Muscle layer of duodenum (tissue), 2 donors: ENCODE measurements at regions not wholly inside any gene's neighbourhood (a gene's known extent, or its start where the extent isn't known, plus 50 kb on each side); places are given as distances from the start of the nearest gene placed in this dataset.

ENCODE experiments used
- H3K27ac ChIP-seq: one replicate; pipeline ENCODE4 v1.7.0; 2013; ENCODE audit warnings: mild to moderate bottlenecking, low read length
- H3K27me3 ChIP-seq: one replicate; pipeline ENCODE4 v1.7.0; 2013; ENCODE audit warnings: low read depth, mild to moderate bottlenecking, control low read depth, low read length
- H3K36me3 ChIP-seq, 2 donors: one replicate each; pipeline ENCODE4 v1.7.0; 2013; ENCODE audit warnings: low read length in 2 of 2, control low read depth in 1 of 2, mild to moderate bottlenecking in 1 of 2; ENCODE audit not compliant: insufficient read depth in 2 of 2, control insufficient read depth in 1 of 2
- H3K4me1 ChIP-seq, 2 donors: one replicate each; pipeline ENCODE4 v1.7.0; 2013; ENCODE audit warnings: low read length in 2 of 2, mild to moderate bottlenecking in 2 of 2, control low read depth in 1 of 2, moderate library complexity in 1 of 2; ENCODE audit not compliant: insufficient read depth in 2 of 2, control insufficient read depth in 1 of 2
- H3K4me3 ChIP-seq, 2 donors: one replicate each; pipeline ENCODE4 v1.7.0; 2013; ENCODE audit warnings: low read length in 2 of 2, low read depth in 1 of 2, mild to moderate bottlenecking in 1 of 2
- H3K9me3 ChIP-seq, 2 donors: one replicate each; pipeline ENCODE4 v1.7.0; 2013; ENCODE audit warnings: low read length in 2 of 2, control low read depth in 1 of 2, mild to moderate bottlenecking in 1 of 2; ENCODE audit not compliant: control insufficient read depth in 1 of 2
- donor health status: healthy.

GRCh38 chr1:87208080-87208479 is 120.6 kb upstream of the LMO4 start:
- no peak overlapping the region for H3K4me3 ChIP-seq
- no peaks in the 10 kb centered on the region for H3K4me1 ChIP-seq
- no peaks in the 10 kb centered on the region for H3K27me3 ChIP-seq
- H3K9me3 ChIP-seq, result no peaks in the 10 kb centered on the region
- no peaks in the 10 kb centered on the region for H3K36me3 ChIP-seq
- no peak overlapping the region for H3K27ac ChIP-seq

- Histone ChIP-seq H3K9me3 (no peaks in the 10 kb centered on the region), H3K36me3 (no peaks in the 10 kb centered on the region)
Observed at GRCh38 chr1:87208931-87209330, 119.7 kb upstream of the LMO4 start.

GRCh38 chr1:87210151-87210550 is 118.5 kb upstream of the LMO4 start:
- Histone ChIP-seq H3K27me3 (no peaks in the 10 kb centered on the region), H3K9me3 (peaks cover 0 to 4% of the 10 kb centered on the region in 2 donors), H3K36me3 (no peaks in the 10 kb centered on the region), H3K4me1 (no peaks in the 10 kb centered on the region), H3K27ac (no peak overlapping the region), H3K4me3 (no peak overlapping the region)

More at GRCh38 chr1:87208931-87209330, 119.7 kb upstream of the LMO4 start:
- no peak overlapping the region for H3K4me3 ChIP-seq
- H3K27me3 ChIP-seq, result no peaks in the 10 kb centered on the region
- H3K27ac ChIP-seq, result no peak overlapping the region
- no peaks in the 10 kb centered on the region for H3K4me1 ChIP-seq

GRCh38 chr1:87212431-87213134 is 116.1 kb upstream of the LMO4 start:
- Histone ChIP-seq H3K27ac (no peak overlapping the region), H3K27me3 (no peaks in the 10 kb centered on the region)

GRCh38 chr1:87213135-87213515 is 115.6 kb upstream of the LMO4 start:
- no peaks in the 10 kb centered on the region for H3K4me1 ChIP-seq
- H3K9me3 ChIP-seq, result peaks cover 0 to 13% of the 10 kb centered on the region in 2 donors
- no peaks in the 10 kb centered on the region for H3K27me3 ChIP-seq
- no peak overlapping the region for H3K27ac ChIP-seq
- no peak overlapping the region for H3K4me3 ChIP-seq
- peaks cover 0 to 4% of the 10 kb centered on the region in 2 donors for H3K36me3 ChIP-seq

More at GRCh38 chr1:87212431-87213134, 116.1 kb upstream of the LMO4 start:
- Histone ChIP-seq H3K4me1 (no peaks in the 10 kb centered on the region), H3K36me3 (peaks cover 0 to 4% of the 10 kb centered on the region in 2 donors), H3K9me3 (peaks cover 0 to 13% of the 10 kb centered on the region in 2 donors), H3K4me3 (no peak overlapping the region)

- no peak overlapping the region for H3K27ac ChIP-seq
- H3K36me3 ChIP-seq, result peaks cover 0 to 4% of the 10 kb centered on the region in 2 donors
- H3K4me3 ChIP-seq, result no peak overlapping the region
- no peaks in the 10 kb centered on the region for H3K4me1 ChIP-seq
- no peaks in the 10 kb centered on the region for H3K27me3 ChIP-seq
- H3K9me3 ChIP-seq, result peaks cover 0 to 13% of the 10 kb centered on the region in 2 donors
Observed at GRCh38 chr1:87215592-87215991, 113.1 kb upstream of the LMO4 start.

- no peak overlapping the region for H3K27ac ChIP-seq
- no peaks in the 10 kb centered on the region for H3K4me1 ChIP-seq
- H3K4me3 ChIP-seq, result no peak overlapping the region
- peaks cover 0 to 13% of the 10 kb centered on the region in 2 donors for H3K9me3 ChIP-seq
- peaks cover 0 to 4% of the 10 kb centered on the region in 2 donors for H3K36me3 ChIP-seq
- no peaks in the 10 kb centered on the region for H3K27me3 ChIP-seq
Observed at GRCh38 chr1:87218618-87219017, 110.1 kb upstream of the LMO4 start.

- Histone ChIP-seq H3K4me1 (no peaks in the 10 kb centered on the region), H3K27ac (no peak overlapping the region), H3K9me3 (peaks cover 0 to 13% of the 10 kb centered on the region in 2 donors), H3K36me3 (peaks cover 0 to 4% of the 10 kb centered on the region in 2 donors), H3K4me3 (no peak overlapping the region), H3K27me3 (no peaks in the 10 kb centered on the region)
Observed at GRCh38 chr1:87219141-87219540, 109.5 kb upstream of the LMO4 start.

- Histone ChIP-seq H3K36me3 (peaks cover 0 to 4% of the 10 kb centered on the region in 2 donors), H3K27me3 (no peaks in the 10 kb centered on the region), H3K4me3 (no peak overlapping the region), H3K9me3 (peaks cover 0 to 13% of the 10 kb centered on the region in 2 donors), H3K27ac (no peak overlapping the region), H3K4me1 (peaks cover 0 to 3% of the 10 kb centered on the region in 2 donors)
Observed at GRCh38 chr1:87219626-87220025, 109.1 kb upstream of the LMO4 start.

- Histone ChIP-seq H3K4me1 (peaks cover 0 to 4% of the 10 kb centered on the region in 2 donors), H3K36me3 (peaks cover 0 to 3% of the 10 kb centered on the region in 2 donors), H3K4me3 (no peak overlapping the region), H3K27me3 (no peaks in the 10 kb centered on the region), H3K27ac (no peak overlapping the region), H3K9me3 (peaks cover 0 to 3% of the 10 kb centered on the region in 2 donors)
Observed at GRCh38 chr1:87220993-87221392, 107.7 kb upstream of the LMO4 start.

- no peaks in the 10 kb centered on the region for H3K27me3 ChIP-seq
- H3K4me1 ChIP-seq, result peaks cover 0 to 6% of the 10 kb centered on the region in 2 donors
- no peaks in the 10 kb centered on the region for H3K36me3 ChIP-seq
- H3K27ac ChIP-seq, result no peak overlapping the region
- H3K9me3 ChIP-seq, result no peaks in the 10 kb centered on the region
- no peak overlapping the region for H3K4me3 ChIP-seq
Observed at GRCh38 chr1:87224201-87224600, 104.5 kb upstream of the LMO4 start.

GRCh38 chr1:87225171-87225570 is 103.5 kb upstream of the LMO4 start:
- Histone ChIP-seq H3K36me3 (no peaks in the 10 kb centered on the region), H3K4me3 (no peak overlapping the region), H3K4me1 (peaks cover 0 to 6% of the 10 kb centered on the region in 2 donors), H3K27me3 (no peaks in the 10 kb centered on the region), H3K9me3 (no peaks in the 10 kb centered on the region), H3K27ac (no peak overlapping the region)
